T-helper 1 cell (primary cell): ENCODE measurements at regions not wholly inside any gene's neighbourhood (a gene's known extent, or its start where the extent isn't known, plus 50 kb on each side); places are given as distances from the start of the nearest gene placed in this dataset.

Source experiments
- DNase-seq, 5 donors: peaks; one replicate each; pipeline ENCODE4 v3.0.0-alpha.2; 2012 to 2020

DNA sequence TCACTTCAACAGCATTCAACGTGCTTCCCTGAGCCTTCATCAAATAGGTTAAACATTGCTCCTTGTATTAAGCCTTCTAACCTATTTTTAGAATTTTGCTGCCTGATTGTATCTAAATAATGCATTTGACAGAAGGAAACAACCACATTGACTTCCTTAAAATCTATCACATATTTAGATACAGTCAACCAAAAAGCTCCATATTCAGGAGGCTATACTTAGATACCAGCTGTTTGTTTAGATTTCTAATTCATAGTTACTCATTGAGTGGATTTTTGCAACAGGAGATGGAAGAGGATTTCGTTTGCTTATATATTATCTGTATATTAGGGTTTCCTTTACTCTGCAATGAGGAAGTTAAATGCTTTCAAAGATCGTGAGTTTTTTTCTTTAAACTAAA is 241.1 kb upstream of the PPP1R2C start:
- no peak for DNase-seq

- DNase-seq: no peak
These were observed 247.9 kb upstream of the PPP1R2C start for GRCh38 chrX:43025806-43026315.

- no peak for DNase-seq
These were observed 286.1 kb upstream of the PPP1R2C start for GRCh38 chrX:43064096-43064495.

GRCh38 chrX:43065978-43066377 is 288.0 kb upstream of the PPP1R2C start:
- DNase-seq: no peak

GRCh38 chrX:43068639-43069038 is 290.7 kb upstream of the PPP1R2C start:
- no peak for DNase-seq

- no peak for DNase-seq
These were observed 305.1 kb upstream of the PPP1R2C start for GRCh38 chrX:43083016-43083415.

- no peak for DNase-seq
These were observed 309.9 kb upstream of the PPP1R2C start for GRCh38 chrX:43087830-43088229.

GRCh38 chrX:43096830-43097229 is 318.9 kb upstream of the PPP1R2C start:
- no peak for DNase-seq

- DNase-seq: no peak
These were observed 328.0 kb upstream of the PPP1R2C start for GRCh38 chrX:43106009-43106408.

DNA sequence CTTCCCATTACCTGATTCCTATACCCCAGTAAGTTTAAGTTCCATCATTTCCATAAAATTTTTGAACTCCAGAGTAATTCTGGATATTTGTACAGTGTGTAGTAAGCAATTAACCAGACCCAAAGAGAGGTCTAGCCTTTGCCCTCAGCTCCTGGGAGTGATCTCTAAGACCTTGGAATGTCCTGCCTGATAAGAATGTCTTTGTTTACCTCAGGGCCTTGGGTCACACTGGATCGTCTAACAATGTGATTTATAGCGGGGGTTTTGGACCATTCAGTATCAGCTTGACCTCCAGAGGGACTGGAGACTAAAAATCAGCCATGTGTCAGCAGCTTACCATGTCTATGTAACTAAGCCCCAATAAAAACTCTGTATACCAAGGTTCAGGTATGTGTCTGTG is 330.9 kb upstream of the PPP1R2C start:
- no peak for DNase-seq

DNA sequence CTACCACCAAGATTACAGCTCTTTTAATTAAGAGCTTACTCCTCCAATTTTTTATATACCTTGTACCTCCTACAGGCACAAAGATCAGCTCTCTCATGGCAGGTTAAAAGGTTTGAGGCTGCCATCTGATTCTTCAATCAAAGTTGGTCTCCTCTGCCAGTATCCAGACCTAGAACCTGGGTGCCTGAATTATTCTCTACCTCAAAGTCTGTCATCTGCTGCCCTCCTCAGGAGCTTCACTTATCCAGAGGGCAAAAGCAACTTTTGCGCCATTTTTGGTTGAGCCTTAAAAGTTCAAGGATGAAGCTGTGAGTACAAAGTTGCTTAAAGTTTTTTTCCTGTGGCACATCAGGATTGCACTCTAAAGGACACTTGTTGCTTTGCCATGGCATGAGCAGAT is 343.7 kb upstream of the PPP1R2C start:
- peak in 1 of 5 donors; percentile 8 for DNase-seq

GRCh38 chrX:43139645-43140044 is 361.7 kb upstream of the PPP1R2C start:
- DNase-seq: no peak

DNA sequence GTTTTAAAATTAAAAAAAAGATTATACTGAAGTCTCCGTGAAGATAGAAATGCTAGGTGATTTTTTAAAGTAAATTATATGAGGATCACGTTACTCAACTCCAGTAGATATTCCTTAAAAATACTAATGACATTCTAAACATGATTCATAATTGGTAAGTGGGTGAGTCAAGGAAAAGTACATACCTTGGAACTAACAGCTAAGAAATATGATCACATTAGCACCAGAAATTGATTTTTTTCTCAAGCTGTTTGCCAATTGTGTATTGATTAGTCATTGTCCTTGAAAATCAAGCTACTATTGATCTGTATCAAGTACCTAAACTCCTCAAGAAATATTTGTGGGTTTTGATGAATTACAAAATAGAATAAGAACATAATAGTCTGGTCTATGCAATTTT is 362.6 kb upstream of the PPP1R2C start:
- DNase-seq: no peak

- no peak for DNase-seq
These were observed 363.9 kb upstream of the PPP1R2C start for GRCh38 chrX:43141885-43142284.

DNA sequence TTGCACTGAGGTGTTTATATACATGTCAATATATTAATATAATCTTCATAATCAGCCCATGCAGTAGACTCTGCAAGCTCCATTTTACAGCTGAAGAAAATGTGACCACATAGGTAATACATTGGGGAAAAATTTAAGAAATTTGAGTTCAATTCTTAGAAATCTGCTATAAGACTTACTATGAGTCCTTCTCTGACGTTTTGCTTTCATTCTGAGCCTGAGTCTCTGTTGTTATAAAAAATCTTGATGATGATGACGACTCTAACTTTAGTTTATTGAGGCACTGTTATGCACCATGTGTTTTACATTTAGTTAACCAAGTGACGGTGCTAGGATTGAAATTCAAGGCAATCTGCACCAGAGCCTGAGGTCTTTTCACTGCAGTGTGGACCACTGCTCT is 370.3 kb upstream of the PPP1R2C start:
- no peak for DNase-seq

- DNase-seq: no peak
These were observed 387.5 kb upstream of the PPP1R2C start for GRCh38 chrX:43165343-43165920.

GRCh38 chrX:43166874-43167273 is 388.9 kb upstream of the PPP1R2C start:
- DNase-seq: no peak

- no peak for DNase-seq
These were observed 397.5 kb upstream of the PPP1R2C start for GRCh38 chrX:43175434-43175833.

DNA sequence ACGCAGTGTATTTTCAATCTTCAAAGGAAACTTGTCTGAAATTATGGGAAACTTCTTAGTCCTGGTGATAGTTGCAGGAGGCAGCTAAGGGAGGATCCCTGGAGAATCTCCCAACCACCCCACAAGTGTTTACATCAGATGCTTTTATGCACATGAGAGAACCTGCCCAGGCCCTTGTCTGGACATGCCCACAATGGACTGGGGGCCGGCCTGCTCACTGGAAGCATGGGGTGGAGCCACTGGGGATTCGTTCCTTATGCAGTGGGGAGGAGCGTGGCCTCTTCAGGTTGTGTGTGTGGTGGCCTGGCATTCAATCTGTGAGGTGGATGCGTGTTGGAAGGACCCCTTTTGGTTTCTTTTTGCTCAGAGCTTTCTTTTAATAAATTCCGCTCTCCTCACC is 398.7 kb upstream of the PPP1R2C start:
- DNase-seq: no peak

GRCh38 chrX:43188296-43188695 is 410.3 kb upstream of the PPP1R2C start:
- no peak for DNase-seq

DNA sequence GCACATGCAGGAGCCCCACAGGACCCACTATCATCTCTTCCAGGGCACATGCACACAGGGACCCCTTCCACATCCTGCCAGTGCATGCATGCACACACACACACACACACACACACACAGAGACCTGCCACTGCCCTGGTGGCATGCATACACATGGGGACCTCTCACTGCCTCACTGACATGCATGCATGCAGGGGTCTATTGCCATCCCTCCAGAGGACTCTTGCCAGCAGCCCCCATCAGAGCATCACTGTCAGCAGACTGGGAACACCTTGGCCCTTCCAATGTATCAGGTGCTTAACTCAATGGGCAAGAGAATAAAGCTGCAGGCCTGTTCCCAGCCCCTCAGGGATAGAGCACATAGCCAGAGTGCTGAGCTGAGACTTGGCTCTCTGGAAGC is 433.6 kb upstream of the PPP1R2C start:
- DNase-seq: no peak

- DNase-seq: no peak
These were observed 437.9 kb upstream of the MAOA start for GRCh38 chrX:43218198-43218597.

- no peak for DNase-seq
These were observed 431.6 kb upstream of the MAOA start for GRCh38 chrX:43224496-43224895.

GRCh38 chrX:43225626-43226328 is 430.3 kb upstream of the MAOA start:
- DNase-seq: no peak

DNA sequence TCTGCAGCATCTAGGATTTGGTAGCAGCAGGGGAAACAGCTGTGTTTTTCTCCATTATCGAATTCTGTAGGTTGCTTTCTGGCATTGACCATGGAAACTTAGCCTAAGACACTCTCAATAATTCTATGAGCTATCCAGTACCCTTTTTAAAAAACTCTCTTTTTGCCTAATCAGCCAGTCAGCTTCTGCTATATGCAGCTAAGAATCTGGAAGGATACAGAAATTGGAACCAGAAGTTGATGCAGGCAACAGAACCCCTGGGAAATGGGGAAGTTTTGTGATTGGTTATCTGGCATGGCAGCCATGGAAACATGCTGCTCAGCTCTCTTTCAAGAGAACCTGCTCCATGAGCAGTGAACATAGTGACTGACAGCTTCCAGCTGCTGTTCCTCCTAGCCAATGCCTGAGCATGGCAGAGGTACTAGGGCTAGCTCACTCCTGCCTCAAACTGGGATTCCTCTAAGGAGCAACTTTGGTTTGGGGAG is 417.6 kb upstream of the MAOA start:
- DNase-seq: no peak
